ENCODE measurements at regions not wholly inside any gene's neighbourhood (a gene's known extent, or its start where the extent isn't known, plus 50 kb on each side); places are given as distances from the start of the nearest gene placed in this dataset.

DNA sequence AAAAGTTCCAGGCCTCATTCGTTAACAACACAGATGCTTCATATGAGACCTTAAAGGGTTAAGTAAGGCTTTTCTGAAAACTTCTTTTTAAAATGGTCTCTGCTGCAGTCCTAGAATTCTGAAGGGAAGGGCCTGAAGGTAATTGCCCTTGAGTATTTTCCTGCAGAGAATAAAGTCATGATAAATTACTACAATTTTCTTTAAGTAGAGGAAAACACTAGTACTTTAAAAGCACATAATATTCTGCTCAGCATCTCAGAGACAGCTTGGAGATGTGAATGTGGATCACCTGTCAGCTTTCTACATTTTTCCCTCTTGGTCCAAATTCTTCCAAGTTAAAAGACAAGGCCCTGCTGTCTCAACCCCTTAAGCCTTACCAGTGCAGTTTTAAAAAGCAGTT, 419.5 kb downstream of the MFSD1 start:
- TF ChIP-seq, protein P1, sequence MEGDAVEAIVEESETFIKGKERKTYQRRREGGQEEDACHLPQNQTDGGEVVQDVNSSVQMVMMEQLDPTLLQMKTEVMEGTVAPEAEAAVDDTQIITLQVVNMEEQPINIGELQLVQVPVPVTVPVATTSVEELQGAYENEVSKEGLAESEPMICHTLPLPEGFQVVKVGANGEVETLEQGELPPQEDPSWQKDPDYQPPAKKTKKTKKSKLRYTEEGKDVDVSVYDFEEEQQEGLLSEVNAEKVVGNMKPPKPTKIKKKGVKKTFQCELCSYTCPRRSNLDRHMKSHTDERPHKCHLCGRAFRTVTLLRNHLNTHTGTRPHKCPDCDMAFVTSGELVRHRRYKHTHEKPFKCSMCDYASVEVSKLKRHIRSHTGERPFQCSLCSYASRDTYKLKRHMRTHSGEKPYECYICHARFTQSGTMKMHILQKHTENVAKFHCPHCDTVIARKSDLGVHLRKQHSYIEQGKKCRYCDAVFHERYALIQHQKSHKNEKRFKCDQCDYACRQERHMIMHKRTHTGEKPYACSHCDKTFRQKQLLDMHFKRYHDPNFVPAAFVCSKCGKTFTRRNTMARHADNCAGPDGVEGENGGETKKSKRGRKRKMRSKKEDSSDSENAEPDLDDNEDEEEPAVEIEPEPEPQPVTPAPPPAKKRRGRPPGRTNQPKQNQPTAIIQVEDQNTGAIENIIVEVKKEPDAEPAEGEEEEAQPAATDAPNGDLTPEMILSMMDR (IDR thresholded peaks at IDR 0.05; ENCODE audit: low read depth, low read length): no peak
- TF ChIP-seq POLR2A (IDR thresholded peaks at IDR 0.05; ENCODE audit: extremely low read depth, insufficient read length): no peak
- TF ChIP-seq, protein P2, sequence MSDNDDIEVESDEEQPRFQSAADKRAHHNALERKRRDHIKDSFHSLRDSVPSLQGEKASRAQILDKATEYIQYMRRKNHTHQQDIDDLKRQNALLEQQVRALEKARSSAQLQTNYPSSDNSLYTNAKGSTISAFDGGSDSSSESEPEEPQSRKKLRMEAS (IDR thresholded peaks at IDR 0.05; ENCODE audit: low read depth, low read length): no peak
- no peak for TF ChIP-seq MYC (IDR thresholded peaks at IDR 0.05; ENCODE audit: low read depth, low read length)

All from NB4 (cell line).